HG02884 (cell line): ENCODE measurements at regions not wholly inside any gene's neighbourhood (a gene's known extent, or its start where the extent isn't known, plus 50 kb on each side); places are given as distances from the start of the nearest gene placed in this dataset.

Source experiments
- ATAC-seq: cut with Tn5 transposase; IDR thresholded peaks from one replicate; pipeline ENCODE4 v1.9.1; 2021; ENCODE audit warnings: mild to moderate bottlenecking, moderate library complexity; ENCODE audit not compliant: unreplicated experiment

DNA sequence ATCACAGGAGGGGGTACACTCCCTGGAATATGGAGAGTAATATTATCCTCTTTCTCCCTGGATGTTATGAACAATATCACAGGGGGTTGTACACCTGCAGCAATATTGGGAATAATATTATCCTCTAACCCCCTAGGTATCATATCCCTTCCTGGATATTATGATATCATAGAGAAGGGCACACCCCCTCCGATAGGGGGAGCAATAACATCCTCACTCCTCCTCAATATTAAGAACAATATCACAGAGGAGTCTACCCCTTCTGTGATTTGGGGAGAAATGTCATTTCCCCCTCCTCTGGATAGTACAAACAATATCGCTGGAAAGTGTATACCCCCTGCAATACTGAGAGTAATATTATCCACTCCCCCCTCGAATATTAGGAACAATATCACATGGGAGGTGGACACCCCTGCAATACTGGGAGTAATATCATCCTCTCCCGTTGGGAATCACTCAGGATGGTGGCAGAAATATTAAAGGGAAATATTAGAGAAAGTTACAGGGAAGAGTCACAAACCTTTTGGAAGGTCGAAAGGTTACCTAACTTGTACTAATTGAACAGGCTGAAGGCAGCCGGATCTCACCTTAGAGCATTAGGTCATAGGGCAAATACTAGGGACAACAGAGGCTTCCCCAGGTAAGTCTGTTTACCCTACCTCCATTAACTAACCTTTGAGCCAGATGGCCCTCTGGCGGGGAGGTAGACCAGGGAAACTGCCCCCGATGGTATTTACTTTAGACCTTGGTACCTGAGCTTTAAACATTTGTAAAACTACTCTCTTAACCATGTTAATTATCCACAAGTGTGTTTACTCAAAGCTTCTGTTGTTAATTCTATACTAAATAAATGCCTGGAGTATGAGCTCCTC is 57.5 kb upstream of the FREM1 start:
- ATAC-seq = no peak

DNA sequence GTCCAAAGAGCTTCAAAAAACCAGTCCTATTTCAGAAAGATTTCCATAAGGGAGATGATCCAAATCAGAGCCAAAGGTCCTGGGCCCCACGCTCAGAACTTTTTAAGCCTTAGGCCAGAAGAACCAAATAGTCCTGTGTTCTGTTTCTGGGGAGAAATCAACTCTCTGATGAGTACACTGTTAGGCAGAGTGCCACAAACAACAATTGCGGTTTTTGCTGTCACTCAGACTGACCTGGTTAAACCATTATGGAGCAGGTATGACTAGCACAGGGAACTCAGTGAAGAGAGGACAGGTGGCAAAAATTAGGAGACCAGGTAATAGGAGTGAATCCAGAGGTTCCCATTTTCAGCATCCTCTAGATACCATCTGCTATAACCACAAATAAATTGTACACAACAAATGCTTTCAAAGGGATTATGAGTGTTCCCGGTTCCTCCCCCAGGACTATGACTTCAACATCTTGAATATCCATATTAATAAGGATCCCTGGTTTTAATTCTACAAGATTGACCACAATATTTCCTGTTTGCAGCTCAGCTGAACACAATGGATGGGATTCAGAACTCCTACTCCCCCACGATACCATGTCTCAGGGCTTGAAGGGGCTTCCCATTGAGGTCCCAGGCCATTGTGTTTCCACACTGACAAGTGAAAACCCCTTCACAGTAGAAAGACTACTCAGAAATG is 52.1 kb upstream of the FREM1 start:
- ATAC-seq = no peak

DNA sequence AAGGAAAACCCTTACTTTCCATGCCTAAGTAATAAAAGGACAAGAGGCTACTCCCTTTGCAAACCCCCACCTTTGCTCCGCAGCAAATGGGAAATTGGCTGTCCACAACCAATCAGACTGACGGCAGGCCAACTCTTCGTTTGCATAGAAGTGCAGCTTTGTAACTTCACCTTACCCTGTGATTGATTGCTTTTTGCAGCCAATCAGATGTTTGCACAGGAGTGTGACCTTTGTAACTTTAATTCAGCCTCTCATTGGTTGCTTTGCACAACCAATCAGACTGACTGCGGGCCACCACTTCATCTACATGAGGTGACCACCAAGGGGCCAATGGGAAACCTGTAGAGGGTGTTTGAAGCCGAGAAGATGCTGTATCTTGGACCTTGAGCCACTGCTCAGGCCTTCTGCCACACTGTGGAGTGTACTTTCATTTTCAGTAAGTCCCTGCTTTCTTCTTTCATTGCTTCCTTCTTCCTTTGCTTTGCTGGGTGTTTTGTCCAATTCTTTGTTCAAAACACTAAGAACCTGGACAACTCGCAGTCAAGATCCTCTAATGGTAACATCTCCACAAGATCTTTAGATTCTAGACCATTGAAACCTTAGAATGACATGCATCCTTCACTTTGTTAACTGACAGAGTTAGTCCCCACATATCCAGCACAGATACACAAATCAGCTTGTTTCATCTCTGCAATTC is 51.3 kb upstream of the FREM1 start:
- no peak for ATAC-seq

DNA sequence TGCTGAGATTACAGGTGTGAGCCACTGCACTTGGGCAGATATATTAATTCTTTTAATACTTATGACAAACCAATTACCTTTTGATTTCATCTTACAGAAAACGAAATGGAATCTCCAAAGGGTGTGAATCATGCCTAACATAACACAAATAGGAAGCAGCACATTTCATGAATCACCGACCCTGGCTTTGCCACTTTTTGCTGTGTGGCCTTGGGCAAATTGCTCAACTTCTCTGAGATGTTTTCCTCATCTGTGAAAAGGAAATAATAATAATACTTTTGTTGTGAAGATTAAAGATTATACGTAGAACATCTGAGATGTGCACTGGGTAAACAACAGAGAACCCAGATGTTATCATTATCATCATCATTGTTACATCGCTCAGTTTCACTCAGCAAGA is 50.7 kb upstream of the FREM1 start:
- no peak for ATAC-seq
